Kidney capillary endothelial cell (primary cell): ENCODE measurements at regions not wholly inside any gene's neighbourhood (a gene's known extent, or its start where the extent isn't known, plus 50 kb on each side); places are given as distances from the start of the nearest gene placed in this dataset.
A peak's percentile ranks its signal among the peaks of the same experiment; 100 is the strongest.

ENCODE experiments used
- DNase-seq: peaks from one replicate; pipeline ENCODE4 v3.0.0-alpha.2; 2018; ENCODE audit warnings: low spot score

GRCh38 chr9:113787871-113788270 lies 88.2 kb upstream of the ZNF618 start:
- no peak for DNase-seq

GRCh38 chr9:113788616-113789330 lies 87.3 kb upstream of the ZNF618 start:
- no peak for DNase-seq

- DNase-seq: no peak
Measured at GRCh38 chr9:113790093-113790492, 86.0 kb upstream of the ZNF618 start.

GRCh38 chr9:113793558-113793957 lies 82.6 kb upstream of the ZNF618 start:
- no peak for DNase-seq

GRCh38 chr9:113794721-113795120 lies 81.4 kb upstream of the ZNF618 start:
- DNase-seq: no peak

- no peak for DNase-seq
Measured at GRCh38 chr9:113795811-113796392, 80.2 kb upstream of the ZNF618 start.

GRCh38 chr9:113796646-113797426 lies 79.3 kb upstream of the ZNF618 start:
- DNase-seq: no peak

- DNase-seq: no peak
Measured at GRCh38 chr9:113798062-113799030, 77.8 kb upstream of the ZNF618 start.

- DNase-seq: no peak
Measured at GRCh38 chr9:113800276-113800675, 75.8 kb upstream of the ZNF618 start.

GRCh38 chr9:113803811-113804589 lies 72.1 kb upstream of the ZNF618 start:
- no peak for DNase-seq

GRCh38 chr9:113805486-113806132 lies 70.5 kb upstream of the ZNF618 start:
- no peak for DNase-seq

GRCh38 chr9:113807173-113808061 lies 68.7 kb upstream of the ZNF618 start:
- peak; percentile 68 for DNase-seq

GRCh38 chr9:113808391-113809358 lies 67.4 kb upstream of the ZNF618 start:
- DNase-seq: peak; percentile 42

- DNase-seq: no peak
Measured at GRCh38 chr9:113817171-113817570, 58.9 kb upstream of the ZNF618 start.

- DNase-seq: no peak
Measured at GRCh38 chr9:113818391-113818790, 57.7 kb upstream of the ZNF618 start.

GRCh38 chr9:113822315-113822714 lies 53.8 kb upstream of the ZNF618 start:
- no peak for DNase-seq

GRCh38 chr9:113823421-113823820 lies 52.7 kb upstream of the ZNF618 start:
- DNase-seq: no peak
